Gastrocnemius medialis (tissue), 4 donors: ENCODE measurements at regions not wholly inside any gene's neighbourhood (a gene's known extent, or its start where the extent isn't known, plus 50 kb on each side); places are given as distances from the start of the nearest gene placed in this dataset.

Experiments used
- POLR2A ChIP-seq, 2 donors: fragments of 450-650 bp; IDR thresholded peaks; one replicate each; pipeline ENCODE4 v1.6.1; 2017; ENCODE audit warnings: antibody characterized with exemption in 2 of 2, mild to moderate bottlenecking in 2 of 2, moderate library complexity in 2 of 2
- TF ChIP-seq, protein P1 (sequence below), 5 experiments: fragments of 450-650 bp in 3 of 5; fragments of 200-600 bp in 2 of 5; sonication (generic) in 2 of 5; IDR thresholded peaks in 4 of 5; conservative IDR thresholded peaks in 1 of 5; 1 replicate in 4 of 5; 2 replicates in 1 of 5; pipeline ENCODE4 v1.5.1; 2016 to 2019; ENCODE audit warnings: antibody characterized with exemption in 5 of 5, mild to moderate bottlenecking in 3 of 5, moderate library complexity in 3 of 5

DNA sequence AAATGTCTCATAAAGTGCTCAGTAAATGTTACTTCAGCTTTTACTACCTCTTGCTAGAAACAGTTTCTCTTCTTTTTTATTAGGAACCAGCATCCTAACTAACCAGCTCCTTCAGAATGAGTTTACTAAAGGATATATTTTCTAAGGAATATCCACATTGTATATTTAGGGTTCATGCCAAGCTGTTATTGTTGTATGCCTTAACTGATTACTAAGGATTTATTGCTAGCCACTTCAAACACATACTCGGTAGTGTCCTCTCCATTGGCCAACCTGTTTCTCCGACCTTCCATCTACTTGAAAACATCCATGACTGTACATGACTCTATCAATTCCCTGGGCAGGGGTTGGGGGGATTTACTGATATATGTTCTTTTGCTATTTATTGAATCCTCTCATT is 906.3 kb upstream of the SORCS1 start:
- TF ChIP-seq POLR2A (IDR thresholded peaks at IDR 0.05): no peak
- TF ChIP-seq, protein P1, sequence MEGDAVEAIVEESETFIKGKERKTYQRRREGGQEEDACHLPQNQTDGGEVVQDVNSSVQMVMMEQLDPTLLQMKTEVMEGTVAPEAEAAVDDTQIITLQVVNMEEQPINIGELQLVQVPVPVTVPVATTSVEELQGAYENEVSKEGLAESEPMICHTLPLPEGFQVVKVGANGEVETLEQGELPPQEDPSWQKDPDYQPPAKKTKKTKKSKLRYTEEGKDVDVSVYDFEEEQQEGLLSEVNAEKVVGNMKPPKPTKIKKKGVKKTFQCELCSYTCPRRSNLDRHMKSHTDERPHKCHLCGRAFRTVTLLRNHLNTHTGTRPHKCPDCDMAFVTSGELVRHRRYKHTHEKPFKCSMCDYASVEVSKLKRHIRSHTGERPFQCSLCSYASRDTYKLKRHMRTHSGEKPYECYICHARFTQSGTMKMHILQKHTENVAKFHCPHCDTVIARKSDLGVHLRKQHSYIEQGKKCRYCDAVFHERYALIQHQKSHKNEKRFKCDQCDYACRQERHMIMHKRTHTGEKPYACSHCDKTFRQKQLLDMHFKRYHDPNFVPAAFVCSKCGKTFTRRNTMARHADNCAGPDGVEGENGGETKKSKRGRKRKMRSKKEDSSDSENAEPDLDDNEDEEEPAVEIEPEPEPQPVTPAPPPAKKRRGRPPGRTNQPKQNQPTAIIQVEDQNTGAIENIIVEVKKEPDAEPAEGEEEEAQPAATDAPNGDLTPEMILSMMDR (IDR thresholded peaks at IDR 0.05 in 4 of 5, conservative IDR thresholded peaks at IDR 0.05 in 1 of 5): no peak
